HEK293 (cell line): ENCODE measurements at regions not wholly inside any gene's neighbourhood (a gene's known extent, or its start where the extent isn't known, plus 50 kb on each side); places are given as distances from the start of the nearest gene placed in this dataset.

ENCODE experiments used
- CTCF ChIA-PET: fragments of 350-600 bp; formaldehyde crosslinking; extraction: SDS; loops from one replicate; lab custom pipeline; 2021; ENCODE audit warnings: antibody characterized with exemption; lab: Yijun Ruan, JAX
- POLR2A ChIA-PET: fragments of 300-600 bp; formaldehyde crosslinking; extraction: SDS; loops from one replicate; lab custom pipeline; 2020; ENCODE audit warnings: antibody characterized with exemption, inconsistent platforms; lab: Yijun Ruan, JAX
- H3K27ac ChIP-seq: fragments of 200-500 bp; sonication (Bioruptor generic); 2 replicates; pipeline ENCODE4 v1.5.1; 2014; ENCODE audit warnings: low read depth, low read length, control low read depth, inconsistent platforms; ENCODE audit errors: extremely low read depth
- H3K36me3 ChIP-seq, 2 experiments: fragments of 200-500 bp in 1 of 2; sonication (Bioruptor generic) in 1 of 2; 1 replicate in 1 of 2; 2 replicates in 1 of 2; pipeline ENCODE4 v1.5.1; 2014 to 2017; ENCODE audit warnings: inconsistent platforms in 2 of 2, low read length in 2 of 2; ENCODE audit not compliant: control insufficient read depth in 2 of 2, insufficient read depth in 1 of 2
- H3K4me1 ChIP-seq: fragments of 200-500 bp; sonication (Bioruptor generic); 2 replicates; pipeline ENCODE4 v1.5.1; 2014; ENCODE audit warnings: mild to moderate bottlenecking, low read length, inconsistent platforms; ENCODE audit not compliant: control insufficient read depth, insufficient read depth
- H3K4me3 ChIP-seq: 2 replicates; pipeline ENCODE4 v1.5.1; 2011; ENCODE audit warnings: low read depth, mild to moderate bottlenecking, control low read depth, low read length, moderate library complexity
- H3K9me3 ChIP-seq: fragments of 200-500 bp; sonication (Bioruptor generic); 2 replicates; pipeline ENCODE4 v1.5.1; 2014; ENCODE audit warnings: low read depth, low read length, inconsistent platforms; ENCODE audit not compliant: control insufficient read depth, insufficient read depth
- AEBP2 ChIP-seq: fragments of 450-650 bp; formaldehyde crosslinking; IDR thresholded peaks from 2 replicates; pipeline ENCODE4 v1.5.1; 2016; ENCODE audit warnings: missing biosample characterization, missing genetic modification characterization, borderline replicate concordance
- BCL11A ChIP-seq: fragments of 450-650 bp; formaldehyde crosslinking; IDR thresholded peaks from 2 replicates; pipeline ENCODE4 v1.5.1; 2016; ENCODE audit warnings: low read depth, missing biosample characterization, missing genetic modification characterization
- GLIS1 ChIP-seq: fragments of 450-650 bp; formaldehyde crosslinking; IDR thresholded peaks from 2 replicates; pipeline ENCODE4 v1.5.1; 2016; ENCODE audit warnings: missing biosample characterization, missing genetic modification characterization
- KLF17 ChIP-seq: fragments of 450-650 bp; formaldehyde crosslinking; IDR thresholded peaks from 2 replicates; pipeline ENCODE4 v1.5.1; 2016; ENCODE audit warnings: missing biosample characterization, missing genetic modification characterization
- MYNN ChIP-seq: fragments of 450-650 bp; formaldehyde crosslinking; IDR thresholded peaks from 2 replicates; pipeline ENCODE4 v1.5.1; 2016; ENCODE audit warnings: missing biosample characterization, missing genetic modification characterization, borderline replicate concordance
- SCRT1 ChIP-seq: fragments of 450-650 bp; formaldehyde crosslinking; IDR thresholded peaks from 2 replicates; pipeline ENCODE4 v1.5.1; 2016; ENCODE audit warnings: missing biosample characterization, missing genetic modification characterization, borderline replicate concordance
- SP2 ChIP-seq: fragments of 450-650 bp; formaldehyde crosslinking; IDR thresholded peaks from 2 replicates; pipeline ENCODE4 v1.5.1; 2016; ENCODE audit warnings: missing biosample characterization, missing genetic modification characterization
- TCF7L2 ChIP-seq: IDR thresholded peaks from 2 replicates; pipeline ENCODE4 v1.6.1; 2011; ENCODE audit warnings: low read depth, mild to moderate bottlenecking, inconsistent platforms, low read length, moderate library complexity, borderline replicate concordance
- YY1 ChIP-seq: fragments of 450-650 bp; formaldehyde crosslinking; IDR thresholded peaks from 2 replicates; pipeline ENCODE4 v1.5.1; 2018; ENCODE audit warnings: missing biosample characterization, missing genetic modification characterization
- ZBTB10 ChIP-seq: fragments of 450-650 bp; formaldehyde crosslinking; IDR thresholded peaks from 2 replicates; pipeline ENCODE4 v1.5.1; 2016; ENCODE audit warnings: missing biosample characterization, missing genetic modification characterization
- ZFHX2 ChIP-seq: fragments of 450-650 bp; formaldehyde crosslinking; conservative IDR thresholded peaks from 2 replicates; pipeline ENCODE4 v1.5.1; 2016; ENCODE audit warnings: missing biosample characterization, missing genetic modification characterization
- ZNF112 ChIP-seq: fragments of 450-650 bp; formaldehyde crosslinking; IDR thresholded peaks from 2 replicates; pipeline ENCODE4 v1.5.0; 2017; ENCODE audit warnings: missing biosample characterization, missing genetic modification characterization
- ZNF248 ChIP-seq: fragments of 450-650 bp; formaldehyde crosslinking; IDR thresholded peaks from 2 replicates; pipeline ENCODE4 v1.5.1; 2017; ENCODE audit warnings: missing biosample characterization, missing genetic modification characterization
- ZNF350 ChIP-seq: fragments of 450-650 bp; formaldehyde crosslinking; IDR thresholded peaks from 2 replicates; pipeline ENCODE4 v1.5.0; 2017; ENCODE audit warnings: missing biosample characterization, mild to moderate bottlenecking, missing genetic modification characterization
- ZNF670 ChIP-seq: fragments of 450-650 bp; formaldehyde crosslinking; IDR thresholded peaks from 2 replicates; pipeline ENCODE4 v1.5.1; 2016; ENCODE audit warnings: missing biosample characterization, missing genetic modification characterization, low read depth
- ZNF747 ChIP-seq: fragments of 450-650 bp; formaldehyde crosslinking; IDR thresholded peaks from 2 replicates; pipeline ENCODE4 v1.5.1; 2016; ENCODE audit warnings: missing biosample characterization, missing genetic modification characterization
- ZNF76 ChIP-seq: fragments of 450-650 bp; formaldehyde crosslinking; IDR thresholded peaks from 2 replicates; pipeline ENCODE4; 2016; ENCODE audit warnings: low read depth, missing biosample characterization, missing genetic modification characterization, borderline replicate concordance
- ZSCAN5A ChIP-seq: fragments of 450-650 bp; formaldehyde crosslinking; IDR thresholded peaks from 2 replicates; pipeline ENCODE4 v1.5.1; 2016; ENCODE audit warnings: missing biosample characterization, missing genetic modification characterization

GRCh38 chr7:13035233-13035632 lies 347.8 kb downstream of the ARL4A start:
- no peaks in the 10 kb centered on the region for H3K9me3 ChIP-seq
- H3K27ac ChIP-seq, result no peak overlapping the region
- no peaks in the 10 kb centered on the region for H3K36me3 ChIP-seq
- ChIA-PET CTCF (no interaction called here), POLR2A (no interaction called here)
- no peak overlapping the region for H3K4me3 ChIP-seq
- peaks cover 13% of the 10 kb centered on the region for H3K4me1 ChIP-seq
- TF ChIP-seq ZSCAN5A (tag by site-specific recombination) (no peak), ZNF248 (tag by site-specific recombination) (no peak), ZBTB10 (no peak), SP2 (no peak)
- TF ChIP-seq, all 188 proteins: peak for 0

GRCh38 chr7:13036256-13036780 lies 348.9 kb downstream of the ARL4A start:
- no peak overlapping the region for H3K4me3 ChIP-seq
- no peaks in the 10 kb centered on the region for H3K9me3 ChIP-seq
- POLR2A ChIA-PET, result no interaction called here
- TF ChIP-seq BCL11A (no peak), YY1 (tag by site-specific recombination) (no peak), ZNF670 (tag by site-specific recombination) (no peak), ZNF76 (no peak), TCF7L2 (no peak), SCRT1 (no peak), ZSCAN5A (tag by site-specific recombination) (no peak), GLIS1 (tag by site-specific recombination) (no peak), ZFHX2 (no peak), MYNN (tag by site-specific recombination) (no peak), AEBP2 (tag by site-specific recombination) (no peak), ZNF747 (tag by site-specific recombination) (no peak), KLF17 (tag by site-specific recombination) (no peak), ZNF350 (tag by site-specific recombination) (no peak), ZNF112 (tag by site-specific recombination) (no peak)
- H3K27ac ChIP-seq, result no peak overlapping the region
- CTCF ChIA-PET, result no interaction called here
- H3K36me3 ChIP-seq, result no peaks in the 10 kb centered on the region
- H3K4me1 ChIP-seq, result peaks cover 13% of the 10 kb centered on the region
